H9 (cell line): ENCODE measurements at regions not wholly inside any gene's neighbourhood (a gene's known extent, or its start where the extent isn't known, plus 50 kb on each side); places are given as distances from the start of the nearest gene placed in this dataset.

ENCODE experiments used
- DNase-seq: peaks from one replicate; pipeline ENCODE4 v3.0.0-alpha.2; 2017
- H2AFZ ChIP-seq: one replicate; pipeline ENCODE4 v1.6.1; 2013; ENCODE audit warnings: mild to moderate bottlenecking, low read length, control low read depth, moderate library complexity
- H2AK5ac ChIP-seq: 2 replicates; pipeline ENCODE4 v1.6.1; 2013; ENCODE audit warnings: low read length, control low read depth, mixed read lengths; ENCODE audit not compliant: insufficient read length
- H2BK120ac ChIP-seq: one replicate; pipeline ENCODE4 v1.6.1; 2013; ENCODE audit warnings: low read depth, mild to moderate bottlenecking, low read length, control low read depth, inconsistent platforms; ENCODE audit not compliant: poor library complexity, severe bottlenecking
- H2BK12ac ChIP-seq: 2 replicates; pipeline ENCODE4 v1.6.1; 2013; ENCODE audit warnings: low read length, control low read depth, mixed read lengths, low read depth; ENCODE audit not compliant: insufficient read length
- H2BK15ac ChIP-seq: 2 replicates; pipeline ENCODE4 v1.6.1; 2013; ENCODE audit warnings: low read depth, low read length, control low read depth
- H2BK20ac ChIP-seq: one replicate; pipeline ENCODE4 v1.6.1; 2013; ENCODE audit warnings: low read depth, mild to moderate bottlenecking, low read length, control low read depth, inconsistent platforms; ENCODE audit not compliant: poor library complexity, severe bottlenecking
- H2BK5ac ChIP-seq: 2 replicates; pipeline ENCODE4 v1.6.1; 2013; ENCODE audit warnings: low read length, control low read depth, mixed read lengths; ENCODE audit not compliant: insufficient read length
- H3K14ac ChIP-seq: 2 replicates; pipeline ENCODE4 v1.6.1; 2013; ENCODE audit warnings: low read length, control low read depth; ENCODE audit not compliant: insufficient read depth
- H3K18ac ChIP-seq: 2 replicates; pipeline ENCODE4 v1.6.1; 2013; ENCODE audit warnings: low read depth, mild to moderate bottlenecking, mixed read lengths, low read length, control low read depth; ENCODE audit not compliant: insufficient read length
- H3K23ac ChIP-seq: 2 replicates; pipeline ENCODE4 v1.6.1; 2013; ENCODE audit warnings: low read length, control low read depth, mixed read lengths, low read depth; ENCODE audit not compliant: insufficient read length
- H3K23me2 ChIP-seq: 2 replicates; pipeline ENCODE4 v1.6.1; 2013; ENCODE audit warnings: low read depth, mild to moderate bottlenecking, mixed read lengths, low read length, control low read depth; ENCODE audit not compliant: insufficient read length, poor library complexity, severe bottlenecking
- H3K27ac ChIP-seq: 2 replicates; pipeline ENCODE4 v1.5.1; 2013; ENCODE audit warnings: low read length, control low read depth, mixed read lengths, low read depth; ENCODE audit not compliant: insufficient read length
- H3K27me3 ChIP-seq: 2 replicates; pipeline ENCODE4 v1.6.1; 2013; ENCODE audit warnings: low read length, control low read depth, inconsistent platforms; ENCODE audit not compliant: insufficient read depth
- H3K4ac ChIP-seq: 2 replicates; pipeline ENCODE4 v1.6.1; 2013; ENCODE audit warnings: low read depth, mild to moderate bottlenecking, control low read depth, inconsistent platforms, low read length, moderate library complexity
- H3K4me1 ChIP-seq: 2 replicates; pipeline ENCODE4 v1.6.1; 2013; ENCODE audit warnings: low read length, control low read depth, inconsistent platforms; ENCODE audit not compliant: insufficient read depth
- H3K4me2 ChIP-seq: 2 replicates; pipeline ENCODE4 v1.6.1; 2013; ENCODE audit warnings: low read length, control low read depth, mixed read lengths; ENCODE audit not compliant: insufficient read length, insufficient read depth
- H3K56ac ChIP-seq: 2 replicates; pipeline ENCODE4 v1.6.1; 2013; ENCODE audit warnings: low read depth, mild to moderate bottlenecking, mixed read lengths, low read length, control low read depth; ENCODE audit not compliant: insufficient read length
- H3K79me1 ChIP-seq: 2 replicates; pipeline ENCODE4 v1.6.1; 2013; ENCODE audit warnings: low read depth, mild to moderate bottlenecking, moderate library complexity, low read length, control low read depth, inconsistent platforms; ENCODE audit not compliant: insufficient read depth, poor library complexity, severe bottlenecking
- H3K79me2 ChIP-seq: 2 replicates; pipeline ENCODE4 v1.6.1; 2013; ENCODE audit warnings: low read length, control low read depth, inconsistent platforms; ENCODE audit not compliant: insufficient read depth
- H3K9ac ChIP-seq: 2 replicates; pipeline ENCODE4 v1.6.1; 2013; ENCODE audit warnings: low read length, control low read depth, mixed read lengths; ENCODE audit not compliant: insufficient read length; ENCODE audit errors: extremely low read depth
- H3K9me3 ChIP-seq: one replicate; pipeline ENCODE4 v1.6.1; 2013; ENCODE audit warnings: low read depth, low read length, inconsistent platforms; ENCODE audit not compliant: control insufficient read depth
- H3T11ph ChIP-seq: one replicate; pipeline ENCODE4 v1.6.1; 2013; ENCODE audit warnings: mild to moderate bottlenecking, low read length, control low read depth, inconsistent platforms
- H4K20me1 ChIP-seq: one replicate; pipeline ENCODE4 v1.6.1; 2013; ENCODE audit not compliant: control insufficient read depth, insufficient read length, insufficient read depth
- H4K5ac ChIP-seq: 2 replicates; pipeline ENCODE4 v1.6.1; 2013; ENCODE audit warnings: low read depth, mild to moderate bottlenecking, mixed read lengths, low read length, control low read depth; ENCODE audit not compliant: insufficient read length
- H4K8ac ChIP-seq: replicated peaks from 2 replicates; pipeline ENCODE4 v1.6.1; 2013; ENCODE audit warnings: low read length, control low read depth, mixed read lengths, low read depth; ENCODE audit not compliant: insufficient read length
- H4K91ac ChIP-seq: 2 replicates; pipeline ENCODE4 v1.6.1; 2013; ENCODE audit warnings: low read depth, mild to moderate bottlenecking, moderate library complexity, mixed read lengths, low read length, control low read depth; ENCODE audit not compliant: insufficient read length
- H3K27ac Mint-ChIP-seq, 3 experiments: 2 replicates in 2 of 3; 3 replicates in 1 of 3; pipeline ENCODE4 v1.8.0; 2020 to 2021; ENCODE audit warnings: mixed read lengths in 3 of 3, mild to moderate bottlenecking in 1 of 3, moderate library complexity in 1 of 3
- H3K27me3 Mint-ChIP-seq: 2 replicates; pipeline ENCODE4 v1.8.0; 2021; ENCODE audit warnings: low read depth, mild to moderate bottlenecking, moderate library complexity, mixed read lengths
- H3K36me3 Mint-ChIP-seq, 3 experiments: 2 replicates in 2 of 3; 3 replicates in 1 of 3; pipeline ENCODE4 v1.8.0; 2020 to 2021; ENCODE audit warnings: low read depth in 3 of 3, mixed read lengths in 3 of 3; ENCODE audit not compliant: insufficient read depth in 1 of 3
- H3K4me1 Mint-ChIP-seq, 2 experiments: 2 replicates each; pipeline ENCODE4 v1.8.0; 2020; ENCODE audit warnings: mixed read lengths in 2 of 2
- H3K4me3 Mint-ChIP-seq, 2 experiments: 2 replicates in 1 of 2; 3 replicates in 1 of 2; pipeline ENCODE4 v1.8.0; 2020 to 2021; ENCODE audit warnings: mild to moderate bottlenecking in 2 of 2, mixed read lengths in 2 of 2, moderate library complexity in 1 of 2
- H3K9me3 Mint-ChIP-seq, 2 experiments: 2 replicates in 1 of 2; 3 replicates in 1 of 2; pipeline ENCODE4 v1.8.0; 2020; ENCODE audit warnings: mild to moderate bottlenecking in 2 of 2, mixed read lengths in 2 of 2, moderate library complexity in 1 of 2
- WGBS: extraction: QIAGEN DNeasy Blood & Tissue Kit; methylation state at CpG from one replicate; pipeline ENCODE4 v1.1.7; 2013; ENCODE audit warnings: missing lambda C conversion rate, low lambda C conversion rate, mixed read lengths; ENCODE audit not compliant: insufficient read length; ENCODE audit errors: extremely low coverage; 5-methylcytosine and 5-hydroxymethylcytosine counted together
- TF ChIP-seq, protein P1 (sequence below): fragments of 200-600 bp; sonication (generic); conservative IDR thresholded peaks from 3 replicates; pipeline ENCODE4 v1.8.0; 2021; ENCODE audit warnings: antibody characterized with exemption, mild to moderate bottlenecking

DNA sequence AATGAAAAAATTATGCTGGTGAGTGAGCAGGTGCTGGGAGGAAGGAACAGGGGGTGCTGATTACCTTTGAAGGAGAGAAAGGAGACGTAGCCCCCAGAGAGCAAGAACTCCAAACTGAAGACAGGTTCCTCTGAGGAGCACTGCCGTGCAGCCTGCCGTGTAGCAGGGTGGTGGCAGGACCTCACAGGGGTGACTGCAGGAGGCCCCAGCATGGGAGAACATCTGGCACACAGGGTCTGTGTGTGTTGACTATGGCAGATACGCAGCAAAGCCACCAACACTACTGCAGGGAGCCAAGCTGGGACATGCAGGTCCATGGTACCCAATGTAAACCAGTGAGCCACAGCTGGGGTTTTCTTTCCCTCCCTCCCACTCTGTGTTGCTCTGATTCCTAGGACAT lies 192.1 kb upstream of the PDE1C start:
- Histone ChIP-seq H3K27ac (no peak overlapping the region), H3K79me2 (no peaks in the 10 kb centered on the region), H2AK5ac (no peak overlapping the region), H3K27me3 (no peaks in the 10 kb centered on the region), H2BK20ac (no peak overlapping the region), H3K56ac (no peak overlapping the region), H3K14ac (no peak overlapping the region), H3K4ac (no peak overlapping the region), H3K23ac (no peak overlapping the region), H4K20me1 (no peaks in the 10 kb centered on the region), H4K5ac (no peak overlapping the region), H3K23me2 (no peaks in the 10 kb centered on the region), H3K4me2 (no peak overlapping the region), H2BK5ac (no peak overlapping the region), H3K9me3 (no peaks in the 10 kb centered on the region), H2AFZ (no peak overlapping the region), H3K9ac (no peak overlapping the region), H4K8ac (no peak overlapping the region), H4K91ac (no peak overlapping the region), H2BK120ac (no peak overlapping the region), H3K4me1 (no peaks in the 10 kb centered on the region), H3T11ph (no peak overlapping the region), H3K18ac (no peak overlapping the region), H2BK15ac (no peak overlapping the region), H2BK12ac (no peak overlapping the region), H3K79me1 (no peaks in the 10 kb centered on the region)
- Mint-ChIP-seq H3K4me3 (no peak overlapping the region), H3K27me3 (peaks cover 12% of the 10 kb centered on the region), H3K9me3 (no peaks in the 10 kb centered on the region), H3K36me3 (no peaks in the 10 kb centered on the region), H3K27ac (no peak overlapping the region), H3K4me1 (peaks cover 16 to 19% of the 10 kb centered on the region in 2 experiments)
- TF ChIP-seq, protein P1, sequence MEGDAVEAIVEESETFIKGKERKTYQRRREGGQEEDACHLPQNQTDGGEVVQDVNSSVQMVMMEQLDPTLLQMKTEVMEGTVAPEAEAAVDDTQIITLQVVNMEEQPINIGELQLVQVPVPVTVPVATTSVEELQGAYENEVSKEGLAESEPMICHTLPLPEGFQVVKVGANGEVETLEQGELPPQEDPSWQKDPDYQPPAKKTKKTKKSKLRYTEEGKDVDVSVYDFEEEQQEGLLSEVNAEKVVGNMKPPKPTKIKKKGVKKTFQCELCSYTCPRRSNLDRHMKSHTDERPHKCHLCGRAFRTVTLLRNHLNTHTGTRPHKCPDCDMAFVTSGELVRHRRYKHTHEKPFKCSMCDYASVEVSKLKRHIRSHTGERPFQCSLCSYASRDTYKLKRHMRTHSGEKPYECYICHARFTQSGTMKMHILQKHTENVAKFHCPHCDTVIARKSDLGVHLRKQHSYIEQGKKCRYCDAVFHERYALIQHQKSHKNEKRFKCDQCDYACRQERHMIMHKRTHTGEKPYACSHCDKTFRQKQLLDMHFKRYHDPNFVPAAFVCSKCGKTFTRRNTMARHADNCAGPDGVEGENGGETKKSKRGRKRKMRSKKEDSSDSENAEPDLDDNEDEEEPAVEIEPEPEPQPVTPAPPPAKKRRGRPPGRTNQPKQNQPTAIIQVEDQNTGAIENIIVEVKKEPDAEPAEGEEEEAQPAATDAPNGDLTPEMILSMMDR: no peak
- WGBS: no CpG with 5 or more reads among the region's 4 CpGs
- DNase-seq: no peak
